ENCODE measurements at regions not wholly inside any gene's neighbourhood (a gene's known extent, or its start where the extent isn't known, plus 50 kb on each side); places are given as distances from the start of the nearest gene placed in this dataset.

DNA sequence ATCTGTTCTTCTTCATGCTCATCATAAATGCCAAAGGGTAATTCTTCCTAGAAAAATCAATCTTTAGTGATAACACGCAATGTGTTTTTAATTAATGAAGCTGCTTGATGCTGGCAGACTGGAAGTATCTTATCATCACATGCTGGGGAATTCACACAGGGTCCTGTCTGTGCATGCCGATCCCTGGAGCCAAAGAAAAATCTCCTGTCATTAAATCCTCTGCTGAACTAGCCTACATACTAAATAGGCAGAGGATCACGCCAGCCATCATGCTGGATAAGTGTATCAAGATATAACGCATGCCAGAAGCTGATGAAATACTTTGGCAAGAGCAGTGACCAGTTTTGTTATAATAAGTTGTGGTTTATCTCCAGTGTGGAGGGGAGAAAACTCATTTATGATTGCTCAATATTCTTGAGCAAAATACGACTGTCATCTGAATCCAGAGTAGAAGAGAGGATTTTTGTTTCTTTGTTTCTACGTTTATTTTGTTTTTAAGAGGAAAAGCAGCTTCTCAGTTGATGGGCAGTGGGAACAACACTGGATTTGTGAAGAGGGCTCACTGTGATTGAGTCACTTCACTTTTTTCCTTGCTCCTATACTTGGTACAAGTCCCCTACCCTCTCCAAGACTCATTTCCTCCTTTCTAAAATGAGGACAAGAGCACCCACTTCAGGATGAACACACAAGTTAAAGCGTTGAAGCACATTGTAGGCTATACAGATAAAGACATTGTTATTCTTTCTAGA lies 649.1 kb downstream of the TNS3 start (continued):
- no peak for TF ChIP-seq TAF1 (conservative IDR thresholded peaks at IDR 0.05)
- TF ChIP-seq RXRA (IDR thresholded peaks at IDR 0.05), result peak in 1 of 2 donors; percentile 56
- peak; percentile 63 for TF ChIP-seq NR2F2 (IDR thresholded peaks at IDR 0.05)
- TF ChIP-seq HNF4G (IDR thresholded peaks at IDR 0.05), result no peak
- TF ChIP-seq FOXA2 (IDR thresholded peaks at IDR 0.05), result no peak
- peak; percentile 77 for TF ChIP-seq ATF3 (IDR thresholded peaks at IDR 0.05)

DNA sequence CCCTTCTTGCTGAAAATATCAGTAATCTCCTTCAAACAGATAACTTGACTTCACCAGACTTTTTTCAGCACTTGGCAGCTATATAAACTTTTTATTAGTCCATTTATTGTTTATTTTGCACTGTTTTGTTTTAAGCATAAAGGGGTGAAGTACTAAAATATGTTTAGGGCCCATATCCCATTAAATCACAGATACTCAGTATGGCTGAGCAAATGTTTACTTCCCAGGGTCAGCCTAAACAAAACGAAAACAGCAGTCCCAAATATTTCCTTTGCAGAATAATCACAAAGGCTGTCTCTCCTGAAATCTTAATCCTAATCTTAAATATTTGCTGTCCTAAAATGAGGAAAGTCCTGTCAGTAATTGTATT lies 649.6 kb downstream of the TNS3 start:
- Histone ChIP-seq H3K9ac (ENCODE audit: low read depth in 1 of 2, low read length in 2 of 2) (no peak overlapping the region), H3K9me3 (ENCODE audit: control insufficient read depth in 4 of 4, low read length in 3 of 4) (no peaks in the 10 kb centered on the region), H3K27ac (ENCODE audit: low read depth in 1 of 2, low read length in 2 of 2) (peak overlapping the region in 1 of 2 donors; percentile 18), H3K36me3 (ENCODE audit: control insufficient read depth in 4 of 4, insufficient read depth in 3 of 4, low read depth in 1 of 4, low read length in 3 of 4) (no peaks in the 10 kb centered on the region), H3K27me3 (ENCODE audit: control insufficient read depth in 4 of 4, insufficient read depth in 4 of 4, low read length in 3 of 4) (no peaks in the 10 kb centered on the region), H3K4me3 (ENCODE audit: low read depth in 1 of 3, low read length in 3 of 3) (no peak overlapping the region), H3K4me1 (ENCODE audit: control insufficient read depth in 4 of 4, insufficient read depth in 4 of 4, low read length in 3 of 4) (peaks cover 1 to 17% (median 9%) of the 10 kb centered on the region in 4 donors)
- no peak for TF ChIP-seq GABPA (IDR thresholded peaks at IDR 0.05 in 1 of 2, conservative IDR thresholded peaks at IDR 0.05 in 1 of 2)
- DNase-seq (ENCODE audit: low spot score), result no peak
- WGBS, result 8% methylated on average over 1 of the region's 1 CpG

GRCh38 chr7:46930366-46930765 lies 651.5 kb downstream of the TNS3 start:
- Histone ChIP-seq H3K9ac (ENCODE audit: low read depth in 1 of 2, low read length in 2 of 2) (no peak overlapping the region), H3K36me3 (ENCODE audit: control insufficient read depth in 4 of 4, insufficient read depth in 3 of 4, low read depth in 1 of 4, low read length in 3 of 4) (no peaks in the 10 kb centered on the region), H3K27ac (ENCODE audit: low read depth in 1 of 2, low read length in 2 of 2) (no peak overlapping the region), H3K9me3 (ENCODE audit: control insufficient read depth in 4 of 4, low read length in 3 of 4) (no peaks in the 10 kb centered on the region), H3K4me3 (ENCODE audit: low read depth in 1 of 3, low read length in 3 of 3) (no peak overlapping the region), H3K4me1 (ENCODE audit: control insufficient read depth in 4 of 4, insufficient read depth in 4 of 4, low read length in 3 of 4) (peaks cover 1 to 17% (median 9%) of the 10 kb centered on the region in 4 donors), H3K27me3 (ENCODE audit: control insufficient read depth in 4 of 4, insufficient read depth in 4 of 4, low read length in 3 of 4) (no peaks in the 10 kb centered on the region)
- no peak for TF ChIP-seq HNF4G (IDR thresholded peaks at IDR 0.05)
- no peak for TF ChIP-seq RXRA (IDR thresholded peaks at IDR 0.05)
- no peak for TF ChIP-seq FOXA1 (IDR thresholded peaks at IDR 0.05)
- no peak for TF ChIP-seq ATF3 (IDR thresholded peaks at IDR 0.05)
- no peak for TF ChIP-seq RAD21 (IDR thresholded peaks at IDR 0.05)
- no peak for TF ChIP-seq REST (IDR thresholded peaks at IDR 0.05)
- no peak for TF ChIP-seq YY1 (IDR thresholded peaks at IDR 0.05)
- TF ChIP-seq CTCF (IDR thresholded peaks at IDR 0.05; ENCODE audit: low read depth, low read length, missing input control), result no peak
- no peak for TF ChIP-seq ZBTB33 (IDR thresholded peaks at IDR 0.05)
- no peak for TF ChIP-seq GABPA (IDR thresholded peaks at IDR 0.05 in 1 of 2, conservative IDR thresholded peaks at IDR 0.05 in 1 of 2)
- TF ChIP-seq, protein P1, sequence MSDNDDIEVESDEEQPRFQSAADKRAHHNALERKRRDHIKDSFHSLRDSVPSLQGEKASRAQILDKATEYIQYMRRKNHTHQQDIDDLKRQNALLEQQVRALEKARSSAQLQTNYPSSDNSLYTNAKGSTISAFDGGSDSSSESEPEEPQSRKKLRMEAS (IDR thresholded peaks at IDR 0.05), result no peak
- TF ChIP-seq FOXA2 (IDR thresholded peaks at IDR 0.05), result no peak
- TF ChIP-seq EGR1 (IDR thresholded peaks at IDR 0.05; ENCODE audit: low read depth in 2 of 2), result no peak
- TF ChIP-seq SP1 (IDR thresholded peaks at IDR 0.05), result no peak
- no peak for TF ChIP-seq NR2F2 (IDR thresholded peaks at IDR 0.05)
- 97% methylated on average over 3 of the region's 3 CpGs for WGBS
- no peak for DNase-seq (ENCODE audit: low spot score)

All from liver (tissue), 8 donors.